ENCODE measurements at regions not wholly inside any gene's neighbourhood (a gene's known extent, or its start where the extent isn't known, plus 50 kb on each side); places are given as distances from the start of the nearest gene placed in this dataset.
A peak's percentile ranks its signal among the peaks of the same experiment; 100 is the strongest.

GRCh38 chr6:126118936-126119335 is 132.6 kb downstream of the TRMT11 start:
- in situ Hi-C loops (cut with HindIII; ENCODE audit: low pct_unique_long_range_greater_than_20kb, low sequenced_read_pairs): no loop called here
- DNase-seq (ENCODE audit: low read depth in 1 of 2, low spot score in 1 of 2): no peak
- TF ChIP-seq JUND (IDR thresholded peaks at IDR 0.05; ENCODE audit: low read depth): no peak

DNA sequence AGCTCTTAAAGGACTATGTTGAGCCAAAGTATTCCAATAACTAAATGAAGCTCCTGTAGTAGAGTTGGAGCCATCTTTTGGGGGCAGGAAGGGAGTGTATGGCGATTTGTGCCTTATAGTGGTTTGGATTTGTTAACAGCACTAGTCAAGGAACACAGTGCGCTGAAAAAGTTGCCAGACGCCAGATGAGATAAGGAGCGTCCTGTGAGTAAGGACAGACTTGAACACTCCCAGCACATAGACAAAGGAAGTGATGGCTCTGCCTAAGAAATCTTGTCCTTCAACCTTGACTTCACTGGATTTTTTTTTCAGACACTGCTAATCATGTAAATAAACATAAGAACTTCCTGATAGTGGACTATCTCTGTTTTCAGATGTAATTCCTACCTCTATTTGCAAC is 136.9 kb downstream of the TRMT11 start:
- no peak for TF ChIP-seq JUND (IDR thresholded peaks at IDR 0.05; ENCODE audit: low read depth)
- no peak for DNase-seq (ENCODE audit: low read depth in 1 of 2, low spot score in 1 of 2)
- in situ Hi-C loops (cut with HindIII; ENCODE audit: low pct_unique_long_range_greater_than_20kb, low sequenced_read_pairs): no loop called here

GRCh38 chr6:126127659-126128058 is 141.3 kb downstream of the TRMT11 start:
- TF ChIP-seq JUND (IDR thresholded peaks at IDR 0.05; ENCODE audit: low read depth): no peak
- DNase-seq (ENCODE audit: low read depth in 1 of 2, low spot score in 1 of 2): peak in 1 of 2 experiments; percentile 7
- in situ Hi-C loops (cut with HindIII; ENCODE audit: low pct_unique_long_range_greater_than_20kb, low sequenced_read_pairs): no loop called here

DNA sequence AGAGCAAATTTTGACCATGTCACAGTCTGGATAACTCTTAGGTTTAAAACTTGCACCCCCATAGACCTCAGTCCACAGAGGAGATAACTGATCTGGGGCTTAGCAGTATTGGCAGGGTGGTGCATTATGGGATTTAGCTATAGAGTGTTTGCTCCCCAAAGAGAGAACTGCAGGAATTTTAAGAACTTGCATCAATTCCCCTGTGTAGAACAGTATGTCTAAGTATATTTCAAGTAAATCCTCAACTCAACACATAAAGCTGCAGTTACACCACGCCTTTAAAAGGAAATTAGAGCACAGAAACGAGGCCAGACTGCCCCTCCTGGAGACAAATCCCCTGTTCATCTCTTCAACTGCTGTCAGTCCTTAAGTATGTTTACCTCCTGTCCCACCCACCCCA is 144.9 kb downstream of the TRMT11 start:
- no peak for DNase-seq (ENCODE audit: low read depth in 1 of 2, low spot score in 1 of 2)
- TF ChIP-seq JUND (IDR thresholded peaks at IDR 0.05; ENCODE audit: low read depth): no peak
- in situ Hi-C loops (cut with HindIII; ENCODE audit: low pct_unique_long_range_greater_than_20kb, low sequenced_read_pairs): no loop called here

- DNase-seq (ENCODE audit: low read depth in 1 of 2, low spot score in 1 of 2): no peak
- in situ Hi-C loops (cut with HindIII; ENCODE audit: low pct_unique_long_range_greater_than_20kb, low sequenced_read_pairs): no loop called here
- no peak for TF ChIP-seq JUND (IDR thresholded peaks at IDR 0.05; ENCODE audit: low read depth)
Observed at GRCh38 chr6:126133984-126134383, 147.6 kb downstream of the TRMT11 start.

DNA sequence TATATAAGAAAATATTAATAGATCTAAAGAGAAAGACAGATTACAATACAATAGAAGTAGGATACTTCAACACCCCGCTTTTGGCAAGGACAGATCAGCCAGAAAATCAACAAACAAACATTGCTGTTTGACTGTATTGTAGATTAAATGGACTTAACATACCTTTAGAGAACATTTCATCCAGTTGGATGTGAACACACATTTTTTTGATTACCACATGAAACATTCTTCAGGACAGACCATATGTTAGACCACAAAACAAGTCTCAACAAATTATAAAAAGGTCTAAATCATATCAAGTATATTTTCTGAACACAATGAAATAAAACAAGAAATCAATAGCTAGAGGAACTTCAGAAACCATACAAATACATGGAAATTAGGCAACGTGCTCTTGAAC is 148.2 kb downstream of the TRMT11 start:
- in situ Hi-C loops (cut with HindIII; ENCODE audit: low pct_unique_long_range_greater_than_20kb, low sequenced_read_pairs): no loop called here
- no peak for DNase-seq (ENCODE audit: low read depth in 1 of 2, low spot score in 1 of 2)

GRCh38 chr6:126140015-126140414 is 153.7 kb downstream of the TRMT11 start:
- DNase-seq (ENCODE audit: low read depth in 1 of 2, low spot score in 1 of 2): no peak
- no peak for TF ChIP-seq JUND (IDR thresholded peaks at IDR 0.05; ENCODE audit: low read depth)
- in situ Hi-C loops (cut with HindIII; ENCODE audit: low pct_unique_long_range_greater_than_20kb, low sequenced_read_pairs): no loop called here

More for the DNA sequence above, 148.2 kb downstream of the TRMT11 start:
- no peak for TF ChIP-seq JUND (IDR thresholded peaks at IDR 0.05; ENCODE audit: low read depth)

DNA sequence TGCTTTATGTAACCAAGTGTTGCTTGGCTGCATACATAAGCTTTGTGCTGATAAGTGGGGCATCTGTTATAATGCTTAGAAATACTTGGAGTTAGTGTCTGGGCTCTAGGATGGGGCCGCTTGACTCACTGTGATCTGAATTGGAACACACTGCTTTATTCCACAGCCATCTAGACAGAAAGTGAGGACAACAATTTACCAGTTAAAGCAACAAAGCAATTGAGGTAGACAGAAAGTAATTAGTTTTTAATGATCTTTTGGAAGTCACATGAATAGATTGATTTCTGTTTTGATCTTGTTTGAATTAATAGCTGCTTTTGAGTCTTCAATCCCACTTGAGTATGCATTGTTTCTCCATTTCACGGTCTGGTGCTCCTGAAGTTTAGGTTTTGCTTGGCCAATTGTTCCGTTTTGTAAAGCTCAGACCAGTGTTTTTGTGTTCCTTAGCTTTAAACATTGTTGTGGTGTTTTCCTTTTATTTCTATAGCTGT is 157.5 kb downstream of the TRMT11 start:
- in situ Hi-C loops (cut with HindIII; ENCODE audit: low pct_unique_long_range_greater_than_20kb, low sequenced_read_pairs): no loop called here
- no peak for DNase-seq (ENCODE audit: low read depth in 1 of 2, low spot score in 1 of 2)
- no peak for TF ChIP-seq JUND (IDR thresholded peaks at IDR 0.05; ENCODE audit: low read depth)

DNA sequence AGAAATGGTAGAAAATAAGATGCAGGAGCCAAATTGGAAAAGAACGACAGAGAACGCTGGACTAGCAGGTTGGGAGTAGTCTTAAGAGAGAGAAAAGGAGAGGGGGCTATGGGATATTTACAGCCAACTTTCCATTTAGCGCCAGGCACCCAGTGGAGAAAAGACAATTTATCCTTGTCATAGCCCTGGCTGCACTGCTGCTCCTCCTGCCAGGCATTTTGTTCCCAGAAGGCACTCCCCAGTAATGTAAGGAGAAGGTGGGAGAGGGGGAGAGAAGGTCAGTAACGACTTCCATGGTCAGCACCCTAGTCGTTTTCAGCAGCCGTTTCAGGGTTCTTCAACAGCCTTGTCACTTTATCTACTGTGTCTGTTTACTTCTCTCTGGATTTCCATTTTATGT is 159.0 kb downstream of the TRMT11 start:
- no peak for TF ChIP-seq JUND (IDR thresholded peaks at IDR 0.05; ENCODE audit: low read depth)
- no peak for DNase-seq (ENCODE audit: low read depth in 1 of 2, low spot score in 1 of 2)
- in situ Hi-C loops (cut with HindIII; ENCODE audit: low pct_unique_long_range_greater_than_20kb, low sequenced_read_pairs): no loop called here

DNA sequence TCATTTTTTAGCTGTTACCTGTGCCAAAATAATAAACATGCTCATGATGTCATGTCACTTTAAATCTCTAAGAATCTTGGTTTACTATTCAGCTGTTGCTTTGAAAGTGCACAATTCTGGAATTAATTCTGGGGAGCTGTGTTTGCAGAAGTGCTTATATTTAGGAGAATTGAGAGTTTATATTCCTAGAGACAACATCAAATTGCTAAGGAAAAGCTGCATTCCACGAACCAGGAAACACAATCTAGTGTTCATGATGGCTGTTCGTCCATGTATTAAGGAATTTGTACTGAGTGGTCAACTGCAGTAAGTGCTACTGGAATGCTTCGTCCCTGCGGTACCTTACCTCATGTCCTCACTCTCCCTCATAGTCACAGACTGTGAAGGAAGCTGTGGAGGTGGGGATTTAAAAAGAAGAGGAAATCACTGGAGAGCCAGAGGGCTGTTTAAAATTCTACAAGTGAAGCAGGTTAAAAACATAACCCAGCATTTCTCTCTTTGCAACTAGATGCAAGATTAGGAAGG is 161.0 kb downstream of the TRMT11 start:
- in situ Hi-C loops (cut with HindIII; ENCODE audit: low pct_unique_long_range_greater_than_20kb, low sequenced_read_pairs): no loop called here
- TF ChIP-seq JUND (IDR thresholded peaks at IDR 0.05; ENCODE audit: low read depth): no peak

GRCh38 chr6:126148853-126149252 is 162.5 kb downstream of the TRMT11 start:
- in situ Hi-C loops (cut with HindIII; ENCODE audit: low pct_unique_long_range_greater_than_20kb, low sequenced_read_pairs): no loop called here
- no peak for TF ChIP-seq JUND (IDR thresholded peaks at IDR 0.05; ENCODE audit: low read depth)
- no peak for DNase-seq (ENCODE audit: low read depth in 1 of 2, low spot score in 1 of 2)

More for the DNA sequence above, 161.0 kb downstream of the TRMT11 start:
- DNase-seq (ENCODE audit: low read depth in 1 of 2, low spot score in 1 of 2): no peak

DNA sequence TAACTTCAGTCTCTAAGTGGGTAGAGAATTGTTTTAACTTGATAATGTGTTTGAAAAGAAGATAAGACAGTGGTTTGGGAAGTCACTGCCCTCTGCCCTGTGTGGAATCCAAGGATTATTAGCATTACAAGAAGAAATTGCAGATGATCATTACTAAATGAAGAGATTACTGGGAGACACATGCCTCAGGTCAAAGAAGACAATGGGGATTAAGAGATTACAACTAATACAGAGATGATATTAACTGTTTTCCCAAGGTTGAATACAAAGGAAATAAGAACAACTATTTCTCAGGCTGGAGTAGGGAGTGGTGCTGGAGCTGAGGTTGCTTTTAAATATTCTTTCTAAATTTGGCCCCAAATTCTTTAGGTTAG is 166.0 kb downstream of the TRMT11 start:
- DNase-seq (ENCODE audit: low read depth in 1 of 2, low spot score in 1 of 2): no peak
- TF ChIP-seq JUND (IDR thresholded peaks at IDR 0.05; ENCODE audit: low read depth): no peak
- in situ Hi-C loops (cut with HindIII; ENCODE audit: low pct_unique_long_range_greater_than_20kb, low sequenced_read_pairs): no loop called here

GRCh38 chr6:126153661-126154060 is 167.3 kb downstream of the TRMT11 start:
- no peak for TF ChIP-seq JUND (IDR thresholded peaks at IDR 0.05; ENCODE audit: low read depth)
- no peak for DNase-seq (ENCODE audit: low read depth in 1 of 2, low spot score in 1 of 2)
- in situ Hi-C loops (cut with HindIII; ENCODE audit: low pct_unique_long_range_greater_than_20kb, low sequenced_read_pairs): no loop called here

DNA sequence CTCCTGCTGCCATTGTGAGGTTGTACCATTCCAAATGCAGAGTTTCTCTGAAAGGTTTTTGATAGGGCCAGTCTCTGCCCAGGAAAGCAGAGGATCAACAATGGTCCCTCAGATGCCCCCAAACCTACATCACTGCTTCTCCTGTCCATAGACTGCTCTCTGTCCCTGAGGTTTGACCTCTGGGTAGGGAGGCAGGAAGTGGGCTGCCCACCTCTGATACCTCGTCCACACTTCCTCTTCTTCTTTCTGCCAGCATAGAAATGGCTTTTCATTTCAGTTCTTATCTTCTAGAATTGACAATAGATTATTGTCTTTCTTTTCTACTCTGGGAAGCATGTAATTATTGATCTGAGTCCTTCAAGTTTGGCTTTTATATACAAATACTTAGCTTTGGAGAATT is 170.6 kb downstream of the TRMT11 start:
- no peak for TF ChIP-seq JUND (IDR thresholded peaks at IDR 0.05; ENCODE audit: low read depth)
- in situ Hi-C loops (cut with HindIII; ENCODE audit: low pct_unique_long_range_greater_than_20kb, low sequenced_read_pairs): no loop called here
- no peak for DNase-seq (ENCODE audit: low read depth in 1 of 2, low spot score in 1 of 2)

Measured in T47D (cell line).